NK-92 treated with Interleukin-12 subunit alpha and Interleukin-12 subunit beta, amount 100 ng/mL, for 24 hours (cell line): ENCODE measurements at regions not wholly inside any gene's neighbourhood (a gene's known extent, or its start where the extent isn't known, plus 50 kb on each side); places are given as distances from the start of the nearest gene placed in this dataset.

Source experiments
- DNase-seq: peaks from one replicate; lab custom pipeline; 2025; lab: John Stamatoyannopoulos, UW

DNA sequence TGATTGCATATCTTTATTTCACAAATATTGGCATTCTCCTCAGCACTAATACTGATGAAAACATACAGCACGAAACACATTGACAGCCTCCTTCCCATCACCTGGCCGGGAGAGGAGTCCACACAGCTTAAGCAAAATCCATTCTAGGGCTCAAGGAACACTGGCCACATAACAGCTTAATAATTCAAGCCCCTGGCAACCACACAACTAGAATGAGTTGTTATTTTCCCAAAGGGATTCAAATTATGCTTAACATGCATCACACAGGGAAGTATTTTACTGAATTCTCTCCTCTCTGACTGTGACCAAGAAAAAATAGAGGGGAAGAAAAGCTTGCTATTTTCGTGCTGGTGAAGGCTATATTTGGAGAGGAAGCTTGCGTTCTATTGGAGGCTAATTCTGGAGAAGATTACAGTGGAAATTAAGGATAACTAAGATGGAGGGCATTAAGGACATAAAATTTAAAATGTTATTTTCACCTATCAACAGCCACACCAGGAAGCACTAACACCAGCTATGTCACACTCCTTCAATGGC lies 198.5 kb downstream of the ADGRG6 start:
- DNase-seq: no peak

DNA sequence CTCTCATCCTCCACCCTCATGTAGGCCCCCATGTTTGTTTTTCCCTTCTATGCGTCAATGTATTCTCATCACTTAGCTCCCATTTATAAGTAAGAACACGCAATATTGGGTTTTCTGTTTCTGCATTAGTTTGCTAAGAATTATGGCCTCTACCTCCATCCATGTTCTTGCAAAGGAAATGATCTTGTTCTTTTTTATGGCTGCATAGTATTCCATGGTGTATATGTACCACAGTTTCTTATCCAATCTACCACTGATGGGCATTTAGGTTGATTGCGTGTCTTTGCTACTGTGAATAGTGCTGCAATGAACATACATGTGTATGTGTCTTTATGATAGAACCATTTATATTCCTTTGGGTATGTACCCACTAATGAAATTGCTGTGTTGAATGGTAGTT lies 200.0 kb downstream of the ADGRG6 start:
- no peak for DNase-seq

DNA sequence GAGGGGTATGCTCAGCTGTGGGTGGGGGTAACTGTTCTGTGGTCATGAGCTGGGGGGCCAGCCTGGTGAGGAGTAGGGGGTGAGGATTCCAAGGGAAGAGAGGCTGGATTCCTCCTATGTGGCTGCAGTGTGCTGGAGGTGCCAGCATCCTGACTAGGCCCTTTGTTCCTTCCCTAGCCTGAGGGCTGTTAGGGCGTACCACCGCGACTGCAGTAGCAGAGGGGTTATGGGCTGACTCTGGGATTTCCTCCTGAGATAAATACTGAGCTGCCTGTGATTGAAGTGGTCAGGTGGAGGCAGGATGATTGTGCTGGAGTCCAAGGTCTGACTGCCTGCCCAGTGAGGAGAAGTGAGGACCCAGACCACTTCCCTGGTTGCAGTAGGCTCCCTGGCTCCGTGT lies 205.3 kb downstream of the ADGRG6 start:
- no peak for DNase-seq

- no peak for DNase-seq
Measured at GRCh38 chr6:142510211-142510610, 208.4 kb downstream of the ADGRG6 start.

DNA sequence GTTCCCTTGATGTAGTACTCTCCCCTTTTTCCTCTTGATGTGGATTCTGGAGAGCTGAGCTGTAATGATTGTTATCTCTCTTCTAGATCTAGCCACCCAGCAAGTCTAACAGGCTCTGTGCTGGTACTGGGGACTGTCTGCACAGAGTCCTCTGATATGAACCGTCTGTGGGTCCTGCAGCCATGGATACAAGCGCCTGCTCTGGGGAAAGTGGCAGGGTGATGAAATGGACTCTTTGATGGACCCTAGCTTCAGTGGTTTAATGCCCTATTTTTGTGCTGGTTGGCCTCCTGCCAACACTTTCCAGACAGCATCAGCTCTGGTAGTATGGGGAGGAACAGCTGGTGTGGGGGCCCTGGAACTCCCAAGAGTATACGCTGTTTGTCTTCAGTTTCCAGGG lies 216.3 kb downstream of the ADGRG6 start:
- no peak for DNase-seq

DNA sequence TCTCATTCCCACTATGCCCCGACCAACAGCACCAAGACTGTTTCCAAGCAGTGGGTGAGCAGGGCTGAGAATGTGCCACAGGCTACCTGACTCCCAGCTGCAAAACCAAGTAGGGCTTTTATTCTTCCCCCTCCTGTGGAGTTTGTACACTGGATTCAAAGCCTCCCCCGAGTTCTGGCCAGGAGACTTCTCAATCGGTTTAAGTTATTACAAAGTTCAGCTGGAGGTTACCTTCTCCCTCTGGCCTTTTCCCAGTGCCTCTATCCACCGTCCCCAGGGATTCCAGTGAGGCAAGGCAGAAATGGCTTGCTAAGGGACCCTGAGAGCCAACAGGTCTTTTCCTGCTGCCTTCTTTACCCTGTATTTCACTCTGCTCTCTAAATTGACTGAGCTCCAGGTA lies 217.0 kb downstream of the ADGRG6 start:
- DNase-seq: no peak

GRCh38 chr6:142521791-142522190 lies 220.0 kb downstream of the ADGRG6 start:
- DNase-seq: no peak

- DNase-seq: no peak
Measured at GRCh38 chr6:142523515-142524375, 221.9 kb downstream of the ADGRG6 start.

DNA sequence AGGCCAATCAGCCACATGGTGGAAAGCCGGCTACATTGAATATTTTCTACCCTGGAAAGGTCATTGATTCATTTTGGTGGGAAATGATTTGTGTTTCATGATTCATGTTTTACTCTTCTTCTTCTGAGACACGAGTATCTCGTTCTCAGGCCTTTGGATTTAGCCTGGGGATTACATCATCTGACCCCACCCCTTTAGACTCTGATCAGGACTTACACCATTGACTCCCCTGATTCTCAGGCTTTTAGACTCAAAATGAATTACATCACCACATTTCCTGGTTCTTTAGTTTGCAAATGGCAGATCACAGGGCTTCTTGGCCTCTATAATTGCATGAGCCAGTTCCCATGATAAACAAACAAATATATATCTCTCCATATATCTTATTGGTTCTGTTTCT lies 228.8 kb downstream of the ADGRG6 start:
- no peak for DNase-seq

- no peak for DNase-seq
Measured at GRCh38 chr6:142531727-142532126, 229.9 kb downstream of the ADGRG6 start.

DNA sequence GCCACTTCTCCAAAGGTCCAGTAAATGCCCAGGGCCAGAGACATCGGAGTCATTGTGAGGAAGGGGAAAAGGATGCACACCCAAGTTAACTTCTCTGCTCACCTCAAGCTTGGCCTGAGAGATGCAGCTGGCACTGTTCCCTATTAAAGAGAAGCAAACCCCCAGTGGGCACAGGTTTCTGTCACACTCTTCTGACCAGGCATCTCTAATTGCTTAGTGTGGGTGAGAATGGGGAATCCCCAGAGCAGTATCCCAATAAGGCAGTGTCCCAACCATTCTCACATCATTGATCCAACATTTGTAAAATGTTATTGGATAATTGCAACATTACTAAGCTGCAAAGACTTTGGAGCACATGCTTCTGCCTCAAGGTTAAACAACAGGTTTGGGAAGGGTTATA lies 232.3 kb downstream of the ADGRG6 start:
- DNase-seq: no peak

DNA sequence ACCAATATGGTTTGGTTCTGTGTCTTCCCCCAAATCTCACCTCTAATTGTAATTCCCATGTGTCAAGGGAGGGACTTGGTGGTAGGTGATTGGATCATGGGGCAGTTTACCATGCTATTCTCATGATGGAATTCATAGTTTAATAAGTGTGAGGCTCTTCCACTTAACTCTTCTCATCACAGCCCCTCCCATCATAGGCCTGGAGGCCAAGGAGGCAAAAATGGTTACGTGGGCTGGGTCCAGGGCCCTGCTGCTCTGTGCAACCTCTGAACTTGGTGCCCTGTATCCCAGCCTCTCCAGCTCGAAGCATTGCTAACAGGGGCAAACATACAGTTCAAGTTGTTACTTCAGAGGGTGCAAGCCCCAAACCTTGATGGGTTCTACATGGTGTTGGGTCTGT lies 232.7 kb downstream of the ADGRG6 start:
- no peak for DNase-seq

DNA sequence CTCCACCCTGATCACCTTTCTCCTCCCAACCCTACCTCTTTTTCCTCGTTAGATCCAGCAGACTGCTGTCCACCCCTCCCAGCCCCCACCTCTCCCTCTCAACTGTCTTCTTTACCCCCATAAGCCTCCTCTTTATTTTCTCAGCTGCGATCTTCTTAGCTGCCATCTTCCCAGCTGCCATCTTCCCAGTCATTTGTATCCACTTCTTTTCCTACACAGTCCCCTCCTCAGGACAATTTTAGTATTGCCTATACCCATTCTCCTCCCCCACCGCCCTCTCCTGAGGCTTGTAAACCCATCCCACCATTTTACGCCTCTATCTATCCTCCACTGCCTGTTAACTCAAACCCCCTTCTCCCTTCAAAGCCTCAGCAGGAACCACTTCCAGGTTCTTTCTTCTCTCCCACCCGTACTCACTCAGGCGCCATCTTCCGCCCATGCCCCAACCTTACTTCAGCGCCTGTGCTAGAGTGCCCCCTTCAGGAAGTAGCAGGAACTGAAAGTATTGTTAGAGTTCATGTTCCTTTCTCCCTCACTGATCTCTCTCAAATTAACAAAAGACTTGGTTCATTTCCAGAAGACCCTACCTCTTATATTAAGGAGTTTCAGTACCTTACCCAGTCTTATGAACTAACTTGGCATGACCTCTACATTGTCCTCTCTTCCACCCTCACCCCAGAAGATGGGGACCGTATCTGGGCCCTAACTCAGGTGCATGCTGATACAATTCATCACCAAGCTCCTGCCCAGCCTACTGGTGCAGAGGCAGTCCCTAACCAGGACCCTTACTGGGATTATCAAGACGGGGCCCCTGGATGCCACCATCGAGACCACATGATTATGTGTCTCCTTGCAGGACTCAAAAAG lies 236.0 kb downstream of the ADGRG6 start:
- DNase-seq: no peak

- DNase-seq: no peak
Measured at GRCh38 chr6:142542704-142543233, 241.0 kb downstream of the ADGRG6 start.

GRCh38 chr6:142543606-142544005 lies 241.8 kb downstream of the ADGRG6 start:
- DNase-seq: no peak

- DNase-seq: no peak
Measured at GRCh38 chr6:142544199-142544838, 242.5 kb downstream of the ADGRG6 start.

- no peak for DNase-seq
Measured at GRCh38 chr6:142545147-142545546, 243.3 kb downstream of the ADGRG6 start.

DNA sequence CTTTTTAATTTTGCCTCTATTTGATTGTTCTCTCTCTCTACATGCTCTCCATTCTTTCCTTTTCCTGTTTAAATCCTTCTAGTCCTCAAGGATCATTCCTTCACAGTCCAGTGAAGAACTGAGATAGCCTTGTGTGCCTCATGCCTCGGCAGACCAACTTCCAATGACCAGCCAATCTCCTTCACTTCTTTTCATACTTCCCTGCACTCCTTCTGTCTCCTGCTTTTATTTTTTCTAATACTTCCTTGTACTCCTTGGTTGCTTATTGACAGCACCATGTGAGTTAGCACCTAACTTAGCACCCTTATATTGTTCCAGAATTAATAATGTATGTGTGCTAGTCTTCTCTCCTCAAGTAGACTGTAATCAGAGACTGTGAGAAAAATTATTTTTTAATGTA lies 246.8 kb downstream of the ADGRG6 start:
- DNase-seq: no peak

DNA sequence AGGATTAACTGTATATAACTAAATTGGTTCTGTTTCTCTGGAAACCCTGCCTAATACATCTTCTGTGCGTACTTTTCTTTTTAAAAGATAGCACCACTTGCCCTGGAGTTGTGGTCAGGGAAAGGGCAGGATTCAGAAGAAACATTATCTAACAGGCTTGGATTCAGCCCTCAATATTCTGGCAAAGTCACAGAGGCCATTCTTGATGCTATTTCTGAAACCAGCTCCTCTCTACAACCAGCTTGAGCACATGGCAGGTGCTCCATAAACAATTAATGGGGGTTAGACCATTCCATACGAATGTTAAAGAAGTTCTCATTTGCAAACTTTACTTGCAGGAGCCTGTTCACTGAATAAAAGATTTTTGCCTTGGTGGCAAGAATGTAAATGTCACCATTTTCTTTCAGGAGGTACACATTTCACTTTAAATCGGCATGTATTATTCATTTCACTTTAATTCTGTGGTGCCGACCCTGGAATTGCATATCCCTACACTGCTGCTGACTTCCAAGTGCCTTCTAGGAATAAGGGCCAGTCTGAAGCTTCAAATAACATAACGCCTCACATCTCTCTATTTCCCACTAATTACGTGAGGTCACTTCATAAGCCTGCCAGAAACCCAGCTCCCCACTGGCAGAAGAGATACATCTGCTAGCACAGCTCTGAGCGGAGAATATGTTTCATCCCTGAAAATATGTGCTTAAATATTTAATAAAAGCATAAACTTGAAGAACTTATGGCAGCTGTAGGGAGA lies 248.7 kb downstream of the ADGRG6 start:
- DNase-seq: no peak

- no peak for DNase-seq
Measured at GRCh38 chr6:142551274-142551811, 249.5 kb downstream of the ADGRG6 start.

DNA sequence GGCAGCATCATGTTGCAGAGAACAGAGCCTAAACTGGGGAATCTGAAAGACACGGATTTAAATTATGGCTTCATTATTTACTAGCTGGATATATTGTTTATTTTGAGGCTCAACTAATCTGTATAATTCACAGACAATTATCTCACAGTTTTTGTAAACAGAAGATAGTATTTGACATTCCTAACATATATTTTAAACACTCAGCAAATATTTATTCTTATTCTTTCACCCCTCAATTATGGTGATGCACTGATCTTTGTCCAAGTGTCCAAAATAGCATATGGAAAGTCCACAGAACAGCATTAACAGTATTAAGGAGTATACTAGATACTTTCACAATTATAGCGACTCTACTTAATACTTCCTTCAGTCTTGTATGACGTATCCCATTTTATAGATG lies 257.0 kb downstream of the ADGRG6 start:
- no peak for DNase-seq
